MV-4-11 (cell line): ENCODE measurements at regions not wholly inside any gene's neighbourhood (a gene's known extent, or its start where the extent isn't known, plus 50 kb on each side); places are given as distances from the start of the nearest gene placed in this dataset.
A peak's percentile ranks its signal among the peaks of the same experiment; 100 is the strongest.

Experiments used
- DNase-seq: peaks from one replicate; lab custom pipeline; 2025; lab: John Stamatoyannopoulos, UW

DNA sequence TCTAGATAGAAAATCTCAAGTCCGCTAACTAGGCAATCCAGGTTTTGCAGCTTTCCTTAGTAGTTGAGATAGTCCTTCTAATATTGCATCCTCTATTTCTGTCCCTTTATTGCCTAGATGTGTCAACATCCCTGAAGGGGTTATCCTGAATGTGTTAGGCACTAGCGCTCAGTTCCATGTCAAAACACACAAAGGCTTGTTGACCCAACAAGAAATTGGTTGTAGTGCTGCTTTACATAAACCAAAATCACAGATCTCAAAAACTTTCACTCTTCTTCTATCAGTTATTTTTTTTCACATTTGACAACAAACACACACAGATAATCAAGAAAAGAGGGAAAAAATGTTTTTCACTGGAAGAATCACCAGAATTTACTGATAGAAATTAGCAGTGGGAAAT lies 51.4 kb upstream of the SOX2 start:
- DNase-seq: no peak

- DNase-seq: no peak
These were observed 74.3 kb upstream of the SOX2 start for GRCh38 chr3:181637456-181637855.

- DNase-seq: no peak
These were observed 74.7 kb upstream of the SOX2 start for GRCh38 chr3:181637056-181637455.

GRCh38 chr3:181635141-181635540 lies 76.6 kb upstream of the SOX2 start:
- no peak for DNase-seq

- DNase-seq: no peak
These were observed 78.2 kb upstream of the SOX2 start for GRCh38 chr3:181633556-181633955.

DNA sequence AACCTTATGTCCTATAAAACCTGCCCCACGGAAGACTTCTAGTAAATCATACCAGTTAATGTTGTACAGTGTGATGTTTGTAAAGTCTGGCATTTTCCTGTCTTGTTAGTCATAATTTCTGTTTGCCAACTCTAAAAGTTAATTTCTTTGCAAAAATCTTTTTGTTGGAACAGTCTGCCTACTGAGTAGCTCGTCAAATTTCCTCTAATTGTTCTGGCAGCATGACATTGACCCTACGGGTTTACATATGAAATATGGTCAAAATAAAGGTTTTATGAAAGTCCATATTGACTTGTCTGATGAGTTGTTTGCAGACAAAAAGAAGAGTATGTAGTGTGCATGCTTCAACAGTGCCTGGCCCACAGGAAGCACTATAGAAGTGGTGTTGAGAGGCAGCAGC lies 79.8 kb upstream of the SOX2 start:
- no peak for DNase-seq

DNA sequence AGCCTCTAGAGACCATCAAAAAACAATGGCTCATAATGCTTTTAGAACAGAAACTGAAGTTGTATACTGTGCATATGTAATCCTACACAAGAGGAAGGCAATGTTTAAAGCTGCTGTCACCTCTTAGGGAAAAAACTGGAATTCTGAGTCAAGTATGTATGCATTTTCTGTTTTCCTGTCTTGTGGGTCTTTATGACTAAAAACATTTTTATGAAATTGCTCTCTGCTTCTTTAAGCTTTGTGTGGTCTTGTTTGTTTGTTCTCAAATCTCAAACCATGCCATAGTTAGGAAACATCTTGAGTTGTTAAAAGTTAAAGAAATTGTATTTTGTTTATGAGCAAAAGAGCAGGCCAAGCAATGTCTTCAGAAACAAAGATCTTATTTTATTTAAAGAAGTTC lies 80.9 kb upstream of the SOX2 start:
- no peak for DNase-seq

- no peak for DNase-seq
These were observed 82.0 kb upstream of the SOX2 start for GRCh38 chr3:181629711-181630110.

DNA sequence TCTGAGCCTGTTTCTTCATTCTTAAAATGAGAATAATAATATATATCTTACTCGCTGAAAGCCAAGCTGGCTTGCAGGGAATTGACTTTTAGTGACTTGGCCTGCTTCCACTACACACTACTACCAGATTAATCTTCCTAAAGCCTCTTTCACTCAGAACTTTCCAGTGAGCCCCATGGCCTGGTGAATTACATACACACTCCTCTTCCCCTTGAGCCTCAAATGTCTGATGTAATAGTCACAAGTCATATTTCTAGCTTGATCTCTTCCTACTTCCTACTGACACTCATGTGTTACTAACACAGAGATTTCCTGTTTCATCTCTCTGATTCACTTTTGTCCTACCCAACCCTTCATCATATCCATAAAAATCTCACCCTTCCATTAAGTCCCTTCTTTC lies 82.7 kb upstream of the SOX2 start:
- DNase-seq: peak; percentile 44

DNA sequence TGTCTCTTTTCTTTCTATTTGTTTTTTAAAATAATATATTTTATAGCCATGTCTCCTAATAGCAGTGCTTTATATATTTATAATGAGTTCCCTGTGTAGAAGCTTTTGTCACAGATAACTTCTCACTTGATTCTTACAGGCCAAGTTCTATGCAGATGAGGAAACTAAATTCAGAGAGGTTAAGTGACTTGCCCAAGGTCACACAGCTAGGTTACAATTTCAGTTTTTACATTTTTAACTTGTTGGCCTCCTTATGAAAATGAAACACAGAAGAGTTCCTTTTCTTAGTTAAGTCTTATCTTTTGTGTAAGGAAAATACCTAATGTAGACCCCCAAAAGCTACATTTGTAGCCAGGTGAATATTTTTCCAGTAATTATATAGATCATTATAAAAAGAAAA lies 83.3 kb upstream of the SOX2 start:
- DNase-seq: no peak

- DNase-seq: no peak
These were observed 85.7 kb upstream of the SOX2 start for GRCh38 chr3:181626036-181626435.

DNA sequence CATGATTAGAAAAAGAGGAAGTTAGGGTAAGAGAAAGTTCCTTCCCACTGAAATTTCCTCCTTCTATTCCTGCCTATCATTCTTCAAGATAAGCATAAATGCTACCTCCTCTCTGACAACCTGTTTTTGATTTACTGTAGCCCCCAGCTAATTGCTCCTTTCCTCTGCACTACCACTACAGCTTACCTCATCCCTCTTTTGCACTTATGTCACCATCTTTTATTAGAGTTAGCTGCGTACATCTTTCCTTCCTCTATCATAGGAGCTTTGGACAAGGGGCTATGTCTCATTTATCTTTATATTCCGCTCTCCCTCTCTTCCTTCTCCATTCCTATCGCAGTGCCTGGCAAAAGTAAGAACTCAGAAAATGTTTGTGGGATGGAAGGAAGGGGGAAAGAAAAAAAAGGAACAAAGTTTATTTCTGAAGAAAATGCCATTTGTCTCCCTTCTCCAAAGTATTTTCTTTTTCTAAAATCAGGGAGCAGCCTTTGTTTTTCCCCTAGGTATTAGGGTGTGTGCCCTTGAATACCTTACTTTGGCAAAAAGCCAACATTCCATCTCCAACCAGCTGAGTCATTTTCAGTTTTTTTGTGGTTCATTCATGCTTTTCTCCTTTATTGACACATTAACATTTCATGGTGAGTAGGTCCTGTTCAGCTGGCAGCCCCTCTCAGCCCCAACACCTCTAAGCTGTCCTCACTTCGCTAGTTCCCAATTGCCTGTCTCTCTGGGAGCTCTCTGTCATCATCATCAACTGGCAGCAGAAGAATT lies 87.6 kb upstream of the SOX2 start:
- no peak for DNase-seq

GRCh38 chr3:181622365-181622764 lies 89.4 kb upstream of the SOX2 start:
- DNase-seq: no peak

GRCh38 chr3:181619897-181620296 lies 91.8 kb upstream of the SOX2 start:
- DNase-seq: no peak

GRCh38 chr3:181618260-181618659 lies 93.5 kb upstream of the SOX2 start:
- DNase-seq: no peak

GRCh38 chr3:181616088-181617070 lies 95.3 kb upstream of the SOX2 start:
- DNase-seq: no peak

DNA sequence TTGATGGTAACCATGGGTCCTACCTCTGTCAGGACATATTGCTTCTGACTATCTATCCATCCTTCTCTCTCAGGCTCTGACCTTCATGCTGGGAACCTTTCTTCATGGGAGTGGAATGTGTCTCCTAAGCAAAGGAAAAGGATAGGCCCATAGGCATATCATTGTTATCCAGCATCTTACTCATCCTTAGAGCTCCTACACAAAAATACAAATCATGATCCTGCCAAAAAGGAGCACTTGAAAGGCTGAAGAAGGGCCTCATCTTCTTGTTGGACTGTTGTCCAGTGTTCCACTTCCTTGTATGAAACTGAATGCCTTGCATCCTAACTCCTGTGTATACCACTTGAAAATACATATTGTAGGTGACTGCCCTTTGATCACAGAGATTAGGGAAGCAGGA lies 96.1 kb upstream of the SOX2 start:
- DNase-seq: no peak

- no peak for DNase-seq
These were observed 96.8 kb upstream of the SOX2 start for GRCh38 chr3:181614878-181615277.

DNA sequence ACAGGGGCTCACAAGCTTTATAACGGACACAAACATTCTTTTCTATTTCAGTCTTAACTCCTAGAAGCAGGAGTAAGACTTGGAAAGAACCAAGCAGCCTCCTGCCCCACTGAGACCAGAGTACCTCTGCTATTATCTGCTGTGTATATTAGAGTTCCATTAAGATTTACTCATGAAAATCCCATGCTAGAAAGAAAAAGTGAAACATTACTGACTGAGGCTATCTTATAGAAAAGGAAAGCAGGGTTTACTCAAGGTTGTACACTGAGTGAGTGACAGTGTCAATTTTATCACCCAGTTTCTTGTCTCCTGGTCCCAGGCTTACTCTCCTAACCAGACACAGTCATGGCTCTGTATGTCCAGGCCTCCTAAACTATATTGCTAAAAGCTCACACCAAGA lies 97.9 kb upstream of the SOX2 start:
- no peak for DNase-seq

DNA sequence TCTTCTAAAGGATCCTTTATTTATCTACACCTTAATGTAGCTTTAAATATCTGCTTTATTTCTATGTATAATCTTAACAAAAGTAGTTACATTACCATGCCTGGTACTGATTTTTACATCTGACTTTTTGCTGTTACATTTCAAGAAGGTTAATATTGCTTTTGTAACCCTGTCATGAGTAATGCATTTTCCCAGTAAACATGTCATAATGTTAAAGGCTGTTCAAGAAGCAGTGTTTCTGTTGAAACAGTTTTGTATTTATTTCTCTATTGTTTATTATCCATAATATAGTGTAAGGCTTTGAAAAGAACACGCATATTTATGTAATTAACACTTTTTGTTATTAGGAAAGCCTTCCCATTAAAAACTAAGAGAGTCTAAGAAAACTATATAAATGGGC lies 98.5 kb upstream of the SOX2 start:
- no peak for DNase-seq

DNA sequence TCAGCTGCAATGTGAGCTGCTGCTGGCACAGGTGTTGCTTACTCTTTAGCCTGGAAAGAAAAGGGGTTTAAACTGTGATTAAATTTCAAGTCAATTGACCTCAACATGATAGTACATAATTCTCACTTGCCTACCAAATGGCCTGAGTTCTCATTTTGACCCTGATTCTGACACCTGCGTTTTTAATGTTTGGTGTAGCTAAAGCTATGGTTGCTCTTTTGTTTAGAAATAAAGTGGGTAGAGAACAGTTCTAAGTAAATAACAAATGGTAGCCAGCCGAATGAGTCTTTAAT lies 100.8 kb upstream of the SOX2 start:
- no peak for DNase-seq

GRCh38 chr3:181610083-181610972 lies 101.4 kb upstream of the SOX2 start:
- no peak for DNase-seq
